ENCODE measurements at regions not wholly inside any gene's neighbourhood (a gene's known extent, or its start where the extent isn't known, plus 50 kb on each side); places are given as distances from the start of the nearest gene placed in this dataset.

DNA sequence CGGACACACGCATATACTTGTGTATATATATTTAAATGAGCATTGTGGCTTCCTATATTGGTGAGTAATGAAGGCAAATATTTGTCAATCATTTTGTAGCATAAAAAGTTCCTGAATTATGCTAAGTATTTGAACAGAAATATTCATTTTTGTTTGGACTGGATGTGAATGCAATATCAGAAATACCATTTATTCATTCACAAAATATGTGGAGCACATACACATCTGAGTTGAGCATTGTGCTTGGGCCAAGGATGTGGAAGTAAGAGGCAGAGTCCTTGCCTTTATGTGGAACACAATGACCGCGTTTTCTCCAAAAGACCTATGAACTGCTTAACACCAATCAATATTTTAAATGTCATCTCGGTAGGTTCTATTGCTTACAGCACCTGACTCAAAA lies 1086.5 kb downstream of the NR2F1-AS1 start:
- no peaks in the 10 kb centered on the region for H3K9me3 ChIP-seq (ENCODE audit: control insufficient read depth in 2 of 3, insufficient read depth in 1 of 3, low read length in 3 of 3)
- no peak for DNase-seq

DNA sequence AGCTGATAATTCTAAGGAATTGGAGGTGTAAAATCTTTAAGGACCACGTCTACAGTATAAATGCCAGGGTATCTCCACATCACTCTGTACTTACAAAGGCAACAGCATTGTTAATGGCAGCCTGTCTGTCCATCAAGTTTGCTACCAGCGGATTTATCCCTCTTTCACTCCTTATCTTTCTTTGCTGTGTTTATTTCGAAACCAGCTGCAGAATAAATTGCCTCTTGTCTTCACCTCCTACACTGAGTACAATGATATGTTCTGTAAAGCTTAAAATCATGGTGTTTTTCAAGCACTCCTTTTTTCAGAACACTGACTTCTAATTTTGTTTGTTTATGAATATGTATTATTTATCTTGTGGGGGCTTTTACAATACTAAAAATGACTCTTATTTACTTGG lies 1088.1 kb downstream of the NR2F1-AS1 start:
- FAIRE-seq = no peak
- no peaks in the 10 kb centered on the region for H3K27me3 ChIP-seq (ENCODE audit: control insufficient read depth, insufficient read depth, low read length)
- TF ChIP-seq, protein P1, sequence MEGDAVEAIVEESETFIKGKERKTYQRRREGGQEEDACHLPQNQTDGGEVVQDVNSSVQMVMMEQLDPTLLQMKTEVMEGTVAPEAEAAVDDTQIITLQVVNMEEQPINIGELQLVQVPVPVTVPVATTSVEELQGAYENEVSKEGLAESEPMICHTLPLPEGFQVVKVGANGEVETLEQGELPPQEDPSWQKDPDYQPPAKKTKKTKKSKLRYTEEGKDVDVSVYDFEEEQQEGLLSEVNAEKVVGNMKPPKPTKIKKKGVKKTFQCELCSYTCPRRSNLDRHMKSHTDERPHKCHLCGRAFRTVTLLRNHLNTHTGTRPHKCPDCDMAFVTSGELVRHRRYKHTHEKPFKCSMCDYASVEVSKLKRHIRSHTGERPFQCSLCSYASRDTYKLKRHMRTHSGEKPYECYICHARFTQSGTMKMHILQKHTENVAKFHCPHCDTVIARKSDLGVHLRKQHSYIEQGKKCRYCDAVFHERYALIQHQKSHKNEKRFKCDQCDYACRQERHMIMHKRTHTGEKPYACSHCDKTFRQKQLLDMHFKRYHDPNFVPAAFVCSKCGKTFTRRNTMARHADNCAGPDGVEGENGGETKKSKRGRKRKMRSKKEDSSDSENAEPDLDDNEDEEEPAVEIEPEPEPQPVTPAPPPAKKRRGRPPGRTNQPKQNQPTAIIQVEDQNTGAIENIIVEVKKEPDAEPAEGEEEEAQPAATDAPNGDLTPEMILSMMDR (IDR thresholded peaks at IDR 0.05; ENCODE audit: borderline replicate concordance, extremely low read depth, insufficient read depth) = no peak
- no peak overlapping the region for H3K27ac ChIP-seq (ENCODE audit: low read depth in 2 of 2, low read length in 2 of 2)
- H3K36me3 ChIP-seq (ENCODE audit: control insufficient read depth in 2 of 3, insufficient read depth in 3 of 3, low read length in 3 of 3) = no peaks in the 10 kb centered on the region
- no peak overlapping the region for H3K4me3 ChIP-seq (ENCODE audit: low read length in 3 of 3)
- intact Hi-C loops (cut with DNase I) = no loop called here
- no peaks in the 10 kb centered on the region for H3K4me1 ChIP-seq (ENCODE audit: control insufficient read depth in 2 of 3, insufficient read depth in 2 of 3, low read depth in 1 of 3, low read length in 3 of 3)
- peak in 1 of 5 donors; percentile 24 for DNase-seq
- H3K9ac ChIP-seq (ENCODE audit: low read length in 3 of 3) = no peak overlapping the region
- H3K9me3 ChIP-seq (ENCODE audit: control insufficient read depth in 2 of 3, insufficient read depth in 1 of 3, low read length in 3 of 3) = no peaks in the 10 kb centered on the region

More for the DNA sequence above, 1086.5 kb downstream of the NR2F1-AS1 start:
- H3K9ac ChIP-seq (ENCODE audit: low read length in 3 of 3) = no peak overlapping the region
- no peak overlapping the region for H3K27ac ChIP-seq (ENCODE audit: low read depth in 2 of 2, low read length in 2 of 2)
- H3K4me3 ChIP-seq (ENCODE audit: low read length in 3 of 3) = no peak overlapping the region
- no peak for FAIRE-seq
- TF ChIP-seq, protein P1 (IDR thresholded peaks at IDR 0.05; ENCODE audit: borderline replicate concordance, extremely low read depth, insufficient read depth) = no peak
- no peaks in the 10 kb centered on the region for H3K36me3 ChIP-seq (ENCODE audit: control insufficient read depth in 2 of 3, insufficient read depth in 3 of 3, low read length in 3 of 3)
- H3K4me1 ChIP-seq (ENCODE audit: control insufficient read depth in 2 of 3, insufficient read depth in 2 of 3, low read depth in 1 of 3, low read length in 3 of 3) = no peaks in the 10 kb centered on the region
- intact Hi-C loops (cut with DNase I) = no loop called here
- H3K27me3 ChIP-seq (ENCODE audit: control insufficient read depth, insufficient read depth, low read length) = no peaks in the 10 kb centered on the region

DNA sequence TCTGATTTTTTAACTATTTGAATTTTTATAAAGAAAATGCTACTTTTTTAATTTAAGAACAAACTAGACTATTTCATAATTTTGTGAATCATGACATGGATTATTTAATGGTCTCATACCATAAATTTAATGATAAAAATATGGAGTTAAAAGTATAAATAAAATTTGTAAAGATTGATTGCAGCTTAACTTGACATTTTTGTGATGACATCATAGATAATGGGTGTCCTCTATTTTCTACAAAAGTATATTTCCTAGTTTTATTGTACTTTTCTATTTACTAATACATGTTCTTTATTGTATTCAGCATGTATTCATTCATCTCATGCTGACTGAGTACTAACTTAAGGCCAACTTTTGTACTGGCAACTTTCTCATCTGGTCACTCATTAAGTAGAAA lies 1096.5 kb downstream of the NR2F1-AS1 start:
- no peak for DNase-seq
- Histone ChIP-seq H3K4me1 (ENCODE audit: control insufficient read depth in 2 of 3, insufficient read depth in 2 of 3, low read depth in 1 of 3, low read length in 3 of 3) (no peaks in the 10 kb centered on the region), H3K27ac (ENCODE audit: low read depth in 2 of 2, low read length in 2 of 2) (no peak overlapping the region), H3K27me3 (ENCODE audit: control insufficient read depth, insufficient read depth, low read length) (no peaks in the 10 kb centered on the region), H3K36me3 (ENCODE audit: control insufficient read depth in 2 of 3, insufficient read depth in 3 of 3, low read length in 3 of 3) (no peaks in the 10 kb centered on the region), H3K9ac (ENCODE audit: low read length in 3 of 3) (no peak overlapping the region), H3K9me3 (ENCODE audit: control insufficient read depth in 2 of 3, insufficient read depth in 1 of 3, low read length in 3 of 3) (no peaks in the 10 kb centered on the region), H3K4me3 (ENCODE audit: low read length in 3 of 3) (no peak overlapping the region)
- intact Hi-C loops (cut with DNase I) = no loop called here
- TF ChIP-seq, protein P1 (IDR thresholded peaks at IDR 0.05; ENCODE audit: borderline replicate concordance, extremely low read depth, insufficient read depth) = no peak
- peak; percentile 70 for FAIRE-seq

DNA sequence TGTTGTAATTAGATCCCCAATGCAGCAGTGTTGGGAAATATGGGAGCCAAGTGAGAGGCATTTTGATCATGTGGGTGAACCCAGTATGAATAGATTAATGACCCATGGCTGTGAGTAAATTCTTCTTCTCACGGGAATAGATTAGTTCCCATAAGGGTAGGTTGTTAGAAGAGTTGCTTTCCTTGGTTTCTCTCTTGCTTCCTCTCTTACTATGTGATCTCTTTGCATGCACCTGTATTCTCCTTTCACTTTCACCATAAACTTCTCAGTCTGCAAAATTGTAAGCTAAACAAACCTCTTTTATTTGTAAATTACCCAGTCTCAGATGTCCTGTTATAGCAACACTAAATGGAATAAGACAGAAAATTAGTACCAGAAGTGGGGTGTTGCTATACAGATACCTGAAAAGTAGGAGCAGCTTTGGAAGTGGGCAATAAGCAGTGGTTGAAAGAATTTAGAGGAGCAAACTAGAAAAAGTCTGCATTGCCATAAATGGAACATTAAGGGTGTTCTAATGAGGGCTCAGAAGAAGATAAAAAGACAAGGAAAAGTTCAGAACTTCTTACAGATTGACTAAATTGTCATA lies 1090.0 kb upstream of the ARRDC3 start:
- DNase-seq = no peak
- H3K27me3 ChIP-seq (ENCODE audit: control insufficient read depth, insufficient read depth, low read length) = no peaks in the 10 kb centered on the region
- no peak overlapping the region for H3K27ac ChIP-seq (ENCODE audit: low read depth in 2 of 2, low read length in 2 of 2)
- no peaks in the 10 kb centered on the region for H3K36me3 ChIP-seq (ENCODE audit: control insufficient read depth in 2 of 3, insufficient read depth in 3 of 3, low read length in 3 of 3)
- no peaks in the 10 kb centered on the region for H3K9me3 ChIP-seq (ENCODE audit: control insufficient read depth in 2 of 3, insufficient read depth in 1 of 3, low read length in 3 of 3)
- intact Hi-C loops (cut with DNase I) = no loop called here
- no peak overlapping the region for H3K9ac ChIP-seq (ENCODE audit: low read length in 3 of 3)
- H3K4me3 ChIP-seq (ENCODE audit: low read length in 3 of 3) = no peak overlapping the region
- TF ChIP-seq, protein P1 (IDR thresholded peaks at IDR 0.05; ENCODE audit: borderline replicate concordance, extremely low read depth, insufficient read depth) = no peak
- FAIRE-seq = no peak
- no peaks in the 10 kb centered on the region for H3K4me1 ChIP-seq (ENCODE audit: control insufficient read depth in 2 of 3, insufficient read depth in 2 of 3, low read depth in 1 of 3, low read length in 3 of 3)
